Adrenal gland (tissue), 9 donors: ENCODE measurements at regions not wholly inside any gene's neighbourhood (a gene's known extent, or its start where the extent isn't known, plus 50 kb on each side); places are given as distances from the start of the nearest gene placed in this dataset.

Experiments used
- DNase-seq, 7 donors: peaks; one replicate each; pipeline ENCODE4 v3.0.0-alpha.2; 2019 to 2020
- H3K27ac ChIP-seq, 5 donors: fragments of 200-600 bp; sonication (generic) in 4 of 5; 1 replicate in 3 of 5; 2 replicates in 2 of 5; pipeline versions ENCODE4 v1.5.1 to v1.8.0; 2016 to 2020; ENCODE audit warnings: mild to moderate bottlenecking in 1 of 5
- H3K27me3 ChIP-seq: fragments of 200-600 bp; 2 replicates; pipeline ENCODE4 v1.8.0; 2021
- H3K36me3 ChIP-seq, 2 donors: fragments of 200-600 bp; replicated peaks in 1 of 2; 1 replicate in 1 of 2; 2 replicates in 1 of 2; pipeline versions ENCODE4 v1.5.1 to v1.8.0; 2018 to 2022
- H3K4me1 ChIP-seq, 2 donors: fragments of 200-600 bp; replicated peaks in 1 of 2; 1 replicate in 1 of 2; 2 replicates in 1 of 2; pipeline versions ENCODE4 v1.5.1 to v1.8.0; 2018 to 2021
- H3K4me3 ChIP-seq, 4 donors: fragments of 200-600 bp; sonication (generic) in 3 of 4; one replicate each; pipeline ENCODE4 v1.5.1; 2016 to 2018
- H3K9me3 ChIP-seq, 3 donors: fragments of 200-600 bp; sonication (generic) in 1 of 3; replicated peaks in 1 of 3; 1 replicate in 2 of 3; 2 replicates in 1 of 3; pipeline versions ENCODE4 v1.5.1 to v1.8.0; 2016 to 2021
- CTCF ChIP-seq, 6 experiments: fragments of 450-650 bp in 4 of 6; fragments of 200-600 bp in 2 of 6; sonication (generic) in 1 of 6; IDR thresholded peaks; 1 replicate in 5 of 6; 2 replicates in 1 of 6; pipeline versions ENCODE4 v1.5.1 to v1.8.0; 2016 to 2021; ENCODE audit warnings: antibody characterized with exemption in 6 of 6, mild to moderate bottlenecking in 2 of 6, moderate library complexity in 1 of 6
- POLR2A ChIP-seq, 2 donors: fragments of 450-650 bp; IDR thresholded peaks; one replicate each; pipeline ENCODE4 v1.6.1; 2017; ENCODE audit warnings: antibody characterized with exemption in 2 of 2, mild to moderate bottlenecking in 2 of 2, moderate library complexity in 1 of 2
- WGBS, 4 donors: extraction: QIAGEN DNeasy Blood & Tissue Kit in 2 of 4; methylation state at CpG; one replicate each; pipeline versions ENCODE4 v1.1.5 to v1.1.7; 2013 to 2017; 5-methylcytosine and 5-hydroxymethylcytosine counted together
- intact Hi-C, 2 donors: fragments of 100-400 bp; cut with DNase I; formaldehyde crosslinking; loops; one replicate each; pipeline versions ENCODE4 v1.14.1 to v1.15.0; 2022 to 2023
- donor health status: healthy with polysubstance abuse.
- donor health status: Bipolar disorder and iron deficiency.
- donor health status: DM: yes; HTN: yes; CAD: no.
- donor health status: DM: no; HTN: no; CAD: no.
- donor health status: DM: no; HTN: no; CAD: no.

GRCh38 chr1:55359611-55360010 is 144.4 kb upstream of the USP24 start:
- DNase-seq = no peak
- intact Hi-C loops = no loop called here
- Histone ChIP-seq H3K27me3 (no peaks in the 10 kb centered on the region), H3K4me1 (no peaks in the 10 kb centered on the region), H3K4me3 (no peak overlapping the region), H3K9me3 (no peaks in the 10 kb centered on the region), H3K36me3 (no peaks in the 10 kb centered on the region), H3K27ac (no peak overlapping the region)
- 78 to 84% (median 78%) methylated on average over 3 of the region's 3 CpGs for WGBS, 4 donors
- TF ChIP-seq POLR2A (IDR thresholded peaks at IDR 0.05) (no peak), CTCF (IDR thresholded peaks at IDR 0.05) (no peak)

- Histone ChIP-seq H3K9me3 (no peaks in the 10 kb centered on the region), H3K27ac (no peak overlapping the region), H3K36me3 (no peaks in the 10 kb centered on the region), H3K4me1 (no peaks in the 10 kb centered on the region), H3K27me3 (no peaks in the 10 kb centered on the region), H3K4me3 (no peak overlapping the region)
- TF ChIP-seq CTCF (IDR thresholded peaks at IDR 0.05) (no peak), POLR2A (IDR thresholded peaks at IDR 0.05) (no peak)
- intact Hi-C loops = no loop called here
- DNase-seq = no peak
These were observed 143.4 kb upstream of the USP24 start for GRCh38 chr1:55358581-55358980.

- intact Hi-C loops = no loop called here
- no peak overlapping the region for H3K27ac ChIP-seq
- WGBS, 4 donors = 80 to 92% (median 89%) methylated on average over 4 of the region's 4 CpGs
- H3K27me3 ChIP-seq = no peaks in the 10 kb centered on the region
- H3K4me3 ChIP-seq = no peak overlapping the region
- no peaks in the 10 kb centered on the region for H3K9me3 ChIP-seq
- DNase-seq = no peak
- H3K4me1 ChIP-seq = no peaks in the 10 kb centered on the region
- TF ChIP-seq POLR2A (IDR thresholded peaks at IDR 0.05) (no peak), CTCF (IDR thresholded peaks at IDR 0.05) (no peak)
- no peaks in the 10 kb centered on the region for H3K36me3 ChIP-seq
These were observed 140.4 kb upstream of the USP24 start for GRCh38 chr1:55355549-55355948.

DNA sequence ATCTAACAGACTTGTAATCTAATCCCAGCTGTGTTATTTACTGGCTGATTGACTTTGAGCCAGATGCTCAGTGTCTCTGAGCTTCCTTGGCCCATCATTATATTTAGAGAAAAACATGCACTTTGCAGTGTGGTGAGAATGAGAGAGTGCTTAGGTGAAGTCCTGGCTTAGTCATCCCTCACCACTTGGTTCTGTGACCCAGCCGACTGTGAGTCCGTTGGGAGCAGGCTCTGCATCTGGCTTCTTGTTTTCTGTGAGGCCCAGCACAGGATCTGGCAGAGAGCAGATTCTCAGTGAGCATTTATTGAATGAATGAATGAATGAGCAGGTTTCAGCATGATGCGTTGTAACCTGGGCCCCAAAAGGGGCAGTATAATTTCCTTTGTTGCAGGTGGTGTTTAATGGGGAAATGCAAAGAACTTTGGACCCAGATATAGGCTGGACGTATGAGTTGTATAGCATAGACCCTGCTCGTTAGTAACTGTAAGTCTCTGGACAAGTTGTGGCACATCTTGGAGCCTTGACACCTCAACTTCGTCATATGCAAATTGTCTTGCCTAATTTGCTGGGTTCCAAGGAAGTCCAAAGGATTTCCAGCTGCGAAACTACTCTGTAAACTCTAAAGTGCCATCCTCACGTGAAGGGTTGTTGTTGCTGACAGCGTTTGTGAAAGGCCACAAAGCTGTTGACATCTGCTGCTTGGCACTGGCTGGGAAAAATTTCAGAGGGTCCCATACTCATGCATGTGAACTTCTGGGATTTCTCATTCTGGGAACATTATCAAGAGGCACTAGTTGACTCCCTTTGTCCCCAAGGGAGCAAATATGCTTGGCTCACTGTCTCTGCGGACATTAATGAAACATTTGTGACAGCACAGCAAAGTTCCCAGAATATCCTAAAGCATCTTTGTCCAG is 138.8 kb upstream of the USP24 start:
- DNase-seq = no peak
- WGBS, 4 donors = 73 to 80% (median 74%) methylated on average over 9 to 10 of the region's 10 CpGs
- TF ChIP-seq CTCF (IDR thresholded peaks at IDR 0.05) (no peak), POLR2A (IDR thresholded peaks at IDR 0.05) (no peak)

More for the DNA sequence above, 138.8 kb upstream of the USP24 start:
- Histone ChIP-seq H3K27ac (no peak overlapping the region), H3K9me3 (no peaks in the 10 kb centered on the region), H3K4me3 (no peak overlapping the region), H3K27me3 (no peaks in the 10 kb centered on the region), H3K4me1 (no peaks in the 10 kb centered on the region), H3K36me3 (no peaks in the 10 kb centered on the region)
- intact Hi-C loops = no loop called here
